HG03139 (cell line): ENCODE measurements at regions not wholly inside any gene's neighbourhood (a gene's known extent, or its start where the extent isn't known, plus 50 kb on each side); places are given as distances from the start of the nearest gene placed in this dataset.

Experiments used
- ATAC-seq: cut with Tn5 transposase; IDR thresholded peaks from one replicate; pipeline ENCODE4 v1.9.1; 2021; ENCODE audit not compliant: unreplicated experiment

DNA sequence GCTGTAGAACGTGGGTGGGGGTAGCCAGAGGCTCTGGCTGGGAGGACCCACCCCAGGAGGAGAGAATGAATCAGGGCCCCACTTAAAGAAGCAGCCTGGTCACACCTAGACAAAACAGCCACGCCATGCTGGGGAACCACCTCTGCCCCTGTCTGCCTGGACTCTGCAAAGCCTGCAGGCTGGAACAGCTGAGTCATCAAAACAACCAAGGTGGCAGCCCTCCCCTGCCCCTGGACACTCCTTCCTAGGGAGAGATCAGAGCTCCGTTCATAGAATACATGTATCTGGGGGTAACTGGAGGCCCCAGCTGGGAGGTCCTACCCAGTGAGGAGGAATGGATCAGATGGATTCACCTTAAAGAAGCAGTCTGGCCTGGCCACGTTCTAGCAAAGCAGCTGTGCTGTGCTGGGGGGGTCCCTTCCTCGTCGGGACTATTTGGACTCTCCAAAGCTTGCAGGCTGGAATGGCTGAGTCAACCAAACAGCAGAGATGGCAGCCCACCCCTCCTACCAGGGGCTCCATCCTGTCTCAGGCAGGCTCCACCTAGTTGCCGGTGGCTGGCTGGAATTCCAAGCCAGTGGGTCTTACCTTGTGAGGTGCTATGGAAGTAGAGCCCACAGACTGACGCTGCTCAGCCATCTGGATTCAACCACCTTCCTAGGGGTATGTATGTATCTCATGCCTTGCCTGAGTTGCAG, 50.5 kb upstream of the NT5C1B start:
- no peak for ATAC-seq
